ENCODE measurements at regions not wholly inside any gene's neighbourhood (a gene's known extent, or its start where the extent isn't known, plus 50 kb on each side); places are given as distances from the start of the nearest gene placed in this dataset.
A peak's percentile ranks its signal among the peaks of the same experiment; 100 is the strongest.

- DNase-seq: peak; percentile 79
Observed at GRCh38 chr15:39363761-39364586, 216.9 kb upstream of the THBS1 start.

GRCh38 chr15:39364721-39365120, 216.2 kb upstream of the THBS1 start:
- DNase-seq: no peak

GRCh38 chr15:39365161-39365560, 215.7 kb upstream of the THBS1 start:
- DNase-seq: peak; percentile 89

- DNase-seq: no peak
Observed at GRCh38 chr15:39365873-39366272, 215.0 kb upstream of the THBS1 start.

GRCh38 chr15:39367596-39367995, 213.3 kb upstream of the THBS1 start:
- peak; percentile 59 for DNase-seq

- no peak for DNase-seq
Observed at GRCh38 chr15:39369768-39370167, 211.1 kb upstream of the THBS1 start.

GRCh38 chr15:39376371-39376909, 204.4 kb upstream of the THBS1 start:
- peak; percentile 25 for DNase-seq

- peak; percentile 70 for DNase-seq
Observed at GRCh38 chr15:39381517-39381916, 199.4 kb upstream of the THBS1 start.

- DNase-seq: no peak
Observed at GRCh38 chr15:39388118-39388517, 192.8 kb upstream of the THBS1 start.

- no peak for DNase-seq
Observed at GRCh38 chr15:39391230-39391629, 189.6 kb upstream of the THBS1 start.

- no peak for DNase-seq
Observed at GRCh38 chr15:39392469-39393047, 188.3 kb upstream of the THBS1 start.

- DNase-seq: no peak
Observed at GRCh38 chr15:39393575-39394335, 187.1 kb upstream of the THBS1 start.

- no peak for DNase-seq
Observed at GRCh38 chr15:39394496-39394895, 186.4 kb upstream of the THBS1 start.

- DNase-seq: no peak
Observed at GRCh38 chr15:39396979-39397615, 183.8 kb upstream of the THBS1 start.

- DNase-seq: no peak
Observed at GRCh38 chr15:39397883-39398282, 183.0 kb upstream of the THBS1 start.

- no peak for DNase-seq
Observed at GRCh38 chr15:39399600-39399999, 181.3 kb upstream of the THBS1 start.

GRCh38 chr15:39400002-39400401, 180.9 kb upstream of the THBS1 start:
- no peak for DNase-seq

GRCh38 chr15:39400821-39401550, 179.9 kb upstream of the THBS1 start:
- DNase-seq: peak; percentile 37

- peak; percentile 79 for DNase-seq
Observed at GRCh38 chr15:39403640-39404117, 177.2 kb upstream of the THBS1 start.

- DNase-seq: peak; percentile 90
Observed at GRCh38 chr15:39404767-39405181, 176.1 kb upstream of the THBS1 start.

- no peak for DNase-seq
Observed at GRCh38 chr15:39406485-39406884, 174.4 kb upstream of the THBS1 start.

GRCh38 chr15:39407116-39407515, 173.8 kb upstream of the THBS1 start:
- DNase-seq: peak; percentile 90
